HG02973 (cell line): ENCODE measurements at regions not wholly inside any gene's neighbourhood (a gene's known extent, or its start where the extent isn't known, plus 50 kb on each side); places are given as distances from the start of the nearest gene placed in this dataset.
A peak's percentile ranks its signal among the peaks of the same experiment; 100 is the strongest.

Experiments
- ATAC-seq: cut with Tn5 transposase; IDR thresholded peaks from one replicate; pipeline ENCODE4 v1.9.1; 2021; ENCODE audit warnings: moderate library complexity; ENCODE audit not compliant: unreplicated experiment

DNA sequence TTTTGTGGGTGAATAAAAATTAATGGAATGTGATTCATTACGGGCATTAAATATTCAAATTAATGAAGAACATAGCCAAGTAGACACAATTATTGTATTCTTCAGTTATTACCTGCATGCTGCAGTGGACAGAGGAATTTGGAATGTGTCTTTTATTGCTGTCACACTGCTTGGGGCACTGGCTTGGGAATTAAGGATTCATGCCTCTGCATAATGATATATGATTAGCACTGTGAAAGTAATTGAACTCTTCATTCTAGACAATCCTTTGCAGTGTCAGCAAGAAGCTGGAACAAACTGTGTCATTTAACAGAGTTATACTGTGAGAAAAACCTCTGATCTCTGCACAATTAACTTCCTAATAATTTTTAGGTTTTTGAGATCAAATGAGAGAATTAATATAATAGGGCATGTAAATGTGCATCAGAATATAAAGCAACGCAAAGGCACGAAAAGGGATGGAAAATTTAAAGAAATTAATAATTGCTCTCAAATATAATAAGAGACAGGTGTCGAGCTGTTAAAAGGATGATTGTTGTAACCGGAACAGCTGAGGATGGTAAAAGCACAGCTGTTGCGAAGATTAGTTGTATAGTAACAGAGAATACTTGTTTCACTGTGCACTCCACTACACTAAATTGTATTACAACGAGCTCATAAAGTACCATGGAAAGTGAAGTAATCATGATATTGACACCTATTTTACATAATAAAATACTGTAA is 235.1 kb upstream of the MIR17HG start:
- no peak for ATAC-seq

DNA sequence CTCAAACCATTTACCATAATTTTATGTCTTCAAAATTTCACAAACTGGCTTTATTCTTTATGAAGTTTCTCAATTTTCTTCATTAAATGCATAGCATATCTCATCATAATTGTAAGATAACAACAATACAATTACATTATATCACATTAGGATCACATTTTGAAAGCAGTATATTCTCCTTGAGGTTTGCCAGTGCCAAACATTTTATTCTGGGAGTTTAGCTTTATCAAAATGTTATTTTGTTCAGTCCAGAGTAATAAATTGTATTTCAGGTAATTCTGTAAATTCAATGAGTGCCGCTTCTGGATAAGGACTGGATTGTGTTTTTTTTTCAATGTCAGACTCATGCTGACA is 234.6 kb upstream of the MIR17HG start:
- ATAC-seq, result no peak

DNA sequence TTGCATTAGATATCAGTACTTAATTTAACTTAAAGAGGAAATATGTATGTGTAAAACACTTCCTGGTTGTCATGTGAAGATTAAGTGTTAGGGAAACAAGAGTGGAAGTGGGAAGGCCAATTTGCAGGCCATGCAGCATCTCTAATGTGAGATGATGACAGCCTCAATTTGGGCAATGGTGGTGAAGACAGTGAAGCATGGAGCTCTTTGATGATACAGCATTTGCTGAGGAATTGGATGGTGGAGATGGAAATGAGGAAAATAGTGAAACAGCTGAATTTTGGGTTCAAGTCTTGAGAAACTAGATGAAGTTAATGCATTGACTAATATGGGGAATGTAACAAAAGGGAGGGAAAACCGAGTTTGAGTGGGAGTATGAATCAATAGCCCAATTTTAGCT is 231.7 kb upstream of the MIR17HG start:
- no peak for ATAC-seq

GRCh38 chr13:91117351-91117750 is 230.1 kb upstream of the MIR17HG start:
- ATAC-seq, result no peak

DNA sequence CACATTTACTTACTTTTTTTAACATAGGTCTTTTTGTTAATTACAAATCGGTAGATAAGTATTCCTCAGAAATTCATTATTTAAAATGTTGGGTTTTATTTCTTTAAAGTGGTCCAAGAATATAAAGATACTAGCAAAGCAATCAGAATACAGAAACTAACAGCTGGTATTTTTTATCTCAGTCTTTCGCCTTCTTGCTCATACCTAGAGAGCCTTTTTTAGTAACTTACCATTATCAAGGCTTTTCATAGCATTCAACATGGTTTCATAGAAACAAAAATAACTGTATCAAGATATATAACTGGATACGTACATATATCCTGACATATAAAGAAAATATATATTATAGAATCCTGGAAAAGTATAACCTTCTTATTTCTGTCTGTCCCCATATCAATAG is 227.8 kb upstream of the MIR17HG start:
- no peak for ATAC-seq

DNA sequence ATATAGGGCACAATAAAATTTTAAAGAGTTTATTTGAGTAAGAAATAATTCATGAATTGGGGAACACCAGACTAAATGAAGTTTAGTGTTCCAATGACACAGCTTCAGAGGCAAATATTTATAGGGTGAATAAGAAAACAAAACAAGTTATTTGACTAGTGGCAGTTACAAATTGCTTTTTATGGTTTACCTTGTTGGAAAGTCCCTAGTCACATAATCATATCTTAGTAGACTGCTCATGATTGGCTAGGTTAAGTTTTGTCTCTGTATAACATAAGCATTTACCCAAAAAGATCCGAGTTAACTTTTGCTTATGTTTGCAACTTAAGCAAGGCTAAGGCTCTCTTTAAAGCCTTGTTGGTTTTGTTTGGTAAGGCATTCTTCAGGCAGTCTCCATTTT is 224.7 kb upstream of the MIR17HG start:
- no peak for ATAC-seq

- ATAC-seq, result peak; percentile 67
These were observed 223.9 kb upstream of the MIR17HG start for GRCh38 chr13:91123456-91124127.

DNA sequence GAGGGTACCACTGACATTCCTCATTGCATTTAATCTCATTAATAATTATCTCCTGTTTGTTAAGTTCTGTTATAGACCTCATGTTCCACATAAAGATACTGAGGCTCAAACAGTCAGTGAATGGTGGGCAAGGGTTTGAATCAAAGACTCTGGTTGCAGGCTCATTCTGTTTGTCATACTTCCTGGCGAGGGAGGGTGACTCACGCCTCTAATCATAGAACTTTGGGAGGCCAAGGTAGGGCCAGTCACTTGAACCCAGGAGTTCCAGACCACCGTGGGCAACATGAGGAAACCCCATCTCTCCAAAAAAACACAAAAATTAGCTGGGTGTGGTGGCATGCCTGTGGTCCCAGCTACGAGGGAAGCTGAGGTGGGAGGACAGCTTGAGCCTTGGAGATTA is 220.7 kb upstream of the MIR17HG start:
- ATAC-seq, result no peak

- no peak for ATAC-seq
These were observed 219.5 kb upstream of the MIR17HG start for GRCh38 chr13:91127995-91128394.

- ATAC-seq, result no peak
These were observed 215.1 kb upstream of the MIR17HG start for GRCh38 chr13:91132381-91132780.

DNA sequence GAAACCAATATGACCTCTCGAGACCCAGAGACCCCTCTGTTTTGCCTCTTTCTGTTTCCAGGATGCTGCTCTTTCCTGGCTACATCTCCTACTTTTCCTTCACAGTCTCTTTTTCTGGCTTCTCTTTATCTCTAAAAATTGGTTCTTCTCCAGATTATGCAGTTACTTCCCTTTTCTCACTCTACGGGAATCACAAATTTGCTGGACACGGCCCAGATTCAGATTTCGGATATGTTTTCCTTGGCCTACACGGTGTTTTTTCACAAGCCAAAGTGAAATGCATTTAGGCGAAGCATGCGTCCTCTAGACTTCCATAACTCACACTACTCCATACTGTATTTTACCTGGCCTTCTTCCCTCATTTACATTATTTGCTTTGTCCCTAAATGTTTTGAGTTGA is 214.7 kb upstream of the MIR17HG start:
- ATAC-seq, result no peak

GRCh38 chr13:91133941-91134802 is 213.3 kb upstream of the MIR17HG start:
- ATAC-seq, result peak; percentile 84

- ATAC-seq, result no peak
These were observed 212.7 kb upstream of the MIR17HG start for GRCh38 chr13:91134803-91135184.

DNA sequence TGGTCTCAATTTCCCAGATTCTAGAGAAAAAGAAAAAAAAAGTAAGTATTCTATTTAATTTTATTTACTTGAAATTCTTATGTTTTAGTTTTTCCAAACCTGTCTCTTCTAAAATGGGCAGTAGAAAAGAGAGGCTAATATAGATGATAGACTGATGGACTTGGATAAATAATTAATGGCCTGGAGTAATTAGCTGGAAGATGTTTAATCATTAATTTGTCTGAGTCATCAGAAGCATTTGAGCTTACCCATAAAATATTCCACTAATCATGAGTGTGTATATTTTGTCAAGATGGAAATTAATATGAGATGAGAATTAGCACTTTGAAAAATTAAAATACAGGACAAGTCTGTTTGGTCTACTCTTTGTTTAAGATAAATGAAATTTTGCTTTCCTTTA is 212.1 kb upstream of the MIR17HG start:
- ATAC-seq, result no peak

DNA sequence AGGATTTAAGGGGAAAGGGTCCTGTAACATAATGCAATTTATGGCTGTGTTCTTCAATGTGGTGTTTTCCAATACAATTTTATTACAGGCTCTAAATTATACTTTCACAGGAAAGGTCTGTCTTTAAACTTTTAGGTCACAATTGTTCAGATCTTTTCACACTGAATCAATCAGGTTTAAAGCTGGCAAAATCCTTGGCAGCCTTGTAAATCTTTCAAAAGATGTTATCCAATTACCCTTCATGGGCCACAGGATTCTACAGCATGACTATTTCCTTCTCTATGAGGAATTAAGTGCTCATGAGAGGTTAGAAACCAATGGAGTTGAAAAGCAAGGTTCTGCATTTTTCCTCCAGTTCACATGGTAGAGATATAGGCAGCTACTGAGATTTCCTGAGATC is 211.5 kb upstream of the MIR17HG start:
- no peak for ATAC-seq

- ATAC-seq, result no peak
These were observed 210.7 kb upstream of the MIR17HG start for GRCh38 chr13:91136806-91137205.

GRCh38 chr13:91139232-91139631 is 208.3 kb upstream of the MIR17HG start:
- ATAC-seq, result no peak

DNA sequence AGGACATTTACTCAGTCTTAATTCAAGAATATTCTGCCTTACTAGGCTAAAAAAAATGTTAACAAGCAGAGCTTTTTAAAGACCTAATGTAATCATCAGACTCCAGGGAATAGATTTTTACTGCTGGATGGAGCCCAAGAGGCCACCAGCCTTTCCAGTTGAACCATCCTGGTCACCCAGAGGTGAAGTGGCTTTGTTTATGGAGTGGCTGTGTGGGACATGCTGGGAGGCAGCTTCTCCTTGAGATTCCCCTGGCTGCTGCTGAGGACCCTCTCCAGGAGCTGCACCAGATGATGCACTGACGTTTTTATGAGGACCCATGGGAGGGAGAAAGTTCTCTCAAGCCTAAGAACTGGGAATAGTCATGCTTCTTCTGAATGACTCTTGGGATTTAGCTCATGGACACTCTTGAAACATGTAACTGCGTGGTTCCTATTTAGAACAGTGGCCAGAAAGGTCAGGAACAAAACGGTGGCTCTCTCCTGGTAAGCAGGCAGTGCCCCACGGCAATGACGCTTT is 205.9 kb upstream of the MIR17HG start:
- ATAC-seq, result no peak

GRCh38 chr13:91142572-91142971 is 204.9 kb upstream of the MIR17HG start:
- ATAC-seq, result no peak

DNA sequence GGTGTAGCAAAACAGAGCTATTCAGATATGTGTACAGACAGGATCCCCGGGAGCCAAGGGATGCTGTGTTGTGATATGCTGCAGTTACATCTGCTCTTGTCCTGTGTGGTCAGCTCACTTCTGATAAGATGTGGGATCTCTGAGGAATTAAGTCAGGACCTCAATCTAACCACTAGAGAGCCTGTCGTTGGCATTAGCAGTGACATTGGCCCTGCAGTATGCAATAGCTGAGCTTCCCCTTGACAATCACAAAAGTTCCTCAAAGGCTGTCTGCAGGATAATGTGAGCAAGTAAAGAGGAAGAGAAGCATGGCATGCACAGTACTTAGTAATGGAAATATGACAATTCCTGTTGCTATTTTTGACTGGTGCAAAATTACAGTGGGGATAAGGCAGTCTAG is 203.4 kb upstream of the MIR17HG start:
- no peak for ATAC-seq

- no peak for ATAC-seq
These were observed 203.0 kb upstream of the MIR17HG start for GRCh38 chr13:91144486-91144885.
